ENCODE measurements at regions not wholly inside any gene's neighbourhood (a gene's known extent, or its start where the extent isn't known, plus 50 kb on each side); places are given as distances from the start of the nearest gene placed in this dataset.

GRCh38 chr18:73784853-73785252 lies 362.8 kb downstream of the FBXO15 start:
- Mint-ChIP-seq H3K27me3 (ENCODE audit: insufficient read depth, low read depth, poor library complexity) (peaks cover 6% of the 10 kb centered on the region), H3K27ac (no peak overlapping the region), H3K4me3 (no peak overlapping the region), H3K4me1 (peaks cover 9% of the 10 kb centered on the region), H3K36me3 (ENCODE audit: low read depth) (no peaks in the 10 kb centered on the region; the same call in 2 of the 3 replicates), H3K9me3 (no peaks in the 10 kb centered on the region; the same call in 1 of the 3 replicates)
- Histone ChIP-seq H3K4me3 (no peak overlapping the region), H3K9me2 (ENCODE audit: insufficient read depth) (no peaks in the 10 kb centered on the region; the same call in 1 of the 2 replicates), H3K4me1 (ENCODE audit: insufficient read depth) (0 out of 2 replicates have a peak, but pooled peaks cover 3% of the 10 kb centered on the region), H3K27me3 (ENCODE audit: insufficient read depth) (no peaks in the 10 kb centered on the region), H3K79me2 (replicated peaks; ENCODE audit: insufficient read depth) (no peaks in the 10 kb centered on the region), H3K27ac (ENCODE audit: low read depth) (no peak overlapping the region), H3F3A (replicated peaks; ENCODE audit: low read depth) (no peaks in the 10 kb centered on the region), H4K20me1 (replicated peaks; ENCODE audit: insufficient read depth) (no peaks in the 10 kb centered on the region; the same call in 1 of the 2 replicates), H3K36me3 (ENCODE audit: insufficient read depth) (no peaks in the 10 kb centered on the region), H2AFZ (no peak overlapping the region), H3K4me2 (no peak overlapping the region)
- TF ChIP-seq ETS1 (IDR thresholded peaks at IDR 0.05) (no peak), NANOG (IDR thresholded peaks at IDR 0.05; ENCODE audit: borderline replicate concordance) (no peak), JUNB (IDR thresholded peaks at IDR 0.05; ENCODE audit: unreplicated experiment) (no peak), EZH2 (IDR thresholded peaks at IDR 0.05; ENCODE audit: low read depth, unreplicated experiment) (no peak), ZNF114 (CRISPR knock-in tag; IDR thresholded peaks at IDR 0.05) (no peak), REST (IDR thresholded peaks at IDR 0.05; ENCODE audit: unreplicated experiment) (no peak)
- DNase-seq (ENCODE audit: low spot score) (no peak), ATAC-seq (no peak)

- Histone ChIP-seq H3K9me2 (ENCODE audit: insufficient read depth) (no peaks in the 10 kb centered on the region; the same call in 1 of the 2 replicates), H3K27me3 (ENCODE audit: insufficient read depth) (no peaks in the 10 kb centered on the region), H3F3A (replicated peaks; ENCODE audit: low read depth) (no peaks in the 10 kb centered on the region), H3K4me3 (no peak overlapping the region), H3K4me2 (no peak overlapping the region), H3K27ac (ENCODE audit: low read depth) (no peak overlapping the region), H2AFZ (no peak overlapping the region), H3K79me2 (replicated peaks; ENCODE audit: insufficient read depth) (no peaks in the 10 kb centered on the region), H3K4me1 (ENCODE audit: insufficient read depth) (0 out of 2 replicates have a peak, but pooled peaks cover 3% of the 10 kb centered on the region), H4K20me1 (replicated peaks; ENCODE audit: insufficient read depth) (no peaks in the 10 kb centered on the region; the same call in 1 of the 2 replicates), H3K36me3 (ENCODE audit: insufficient read depth) (no peaks in the 10 kb centered on the region)
- peaks cover 9% of the 10 kb centered on the region for H3K4me1 Mint-ChIP-seq
- H3K36me3 Mint-ChIP-seq (ENCODE audit: low read depth): no peaks in the 10 kb centered on the region; the same call in 2 of the 3 replicates
- H3K27me3 Mint-ChIP-seq (ENCODE audit: insufficient read depth, low read depth, poor library complexity): peaks cover 6% of the 10 kb centered on the region
- H3K9me3 Mint-ChIP-seq: no peaks in the 10 kb centered on the region; the same call in 1 of the 3 replicates
- DNase-seq (ENCODE audit: low spot score) (no peak), ATAC-seq (no peak)
- no peak overlapping the region for H3K27ac Mint-ChIP-seq
- no peak overlapping the region for H3K4me3 Mint-ChIP-seq
- no peak for TF ChIP-seq JUNB (IDR thresholded peaks at IDR 0.05; ENCODE audit: unreplicated experiment)
- no peak for TF ChIP-seq ETS1 (IDR thresholded peaks at IDR 0.05)
- no peak for TF ChIP-seq STAT1 (IDR thresholded peaks at IDR 0.05; ENCODE audit: unreplicated experiment)
- TF ChIP-seq EZH2phosphoT487 (IDR thresholded peaks at IDR 0.05; ENCODE audit: unreplicated experiment): no peak
- TF ChIP-seq CREB1 (CRISPR knock-in tag; IDR thresholded peaks at IDR 0.05; ENCODE audit: low read depth): no peak
- no peak for TF ChIP-seq NANOG (IDR thresholded peaks at IDR 0.05; ENCODE audit: borderline replicate concordance)
- TF ChIP-seq ZNF331 (CRISPR knock-in tag; IDR thresholded peaks at IDR 0.05; ENCODE audit: low read depth): no peak
- no peak for TF ChIP-seq CTCF (conservative IDR thresholded peaks at IDR 0.05; ENCODE audit: low read depth in 2 of 2)
Measured at GRCh38 chr18:73782405-73782804, 365.2 kb downstream of the FBXO15 start.

Data from GM23338 (cell line).